NT2/D1 (cell line): ENCODE measurements at regions not wholly inside any gene's neighbourhood (a gene's known extent, or its start where the extent isn't known, plus 50 kb on each side); places are given as distances from the start of the nearest gene placed in this dataset.
"Not testable (repeated sequence)": the region's sequence is repeated elsewhere in the genome, so short reads cannot be mapped to it uniquely, and the experiment has no call there.

ENCODE experiments used
- SUZ12 ChIP-seq: IDR thresholded peaks from 2 replicates; pipeline ENCODE4 v1.6.1; 2011; ENCODE audit not compliant: insufficient read length, insufficient read depth; ENCODE audit errors: extremely low read depth
- YY1 ChIP-seq: IDR thresholded peaks from 2 replicates; pipeline ENCODE4 v1.6.1; 2011; ENCODE audit not compliant: insufficient read length, insufficient read depth

GRCh38 chr15:22735067-22735466, 51.4 kb upstream of the NIPA1 start:
- TF ChIP-seq YY1, SUZ12: not testable (repeated sequence)
